ACC112 (cell line): ENCODE measurements at regions not wholly inside any gene's neighbourhood (a gene's known extent, or its start where the extent isn't known, plus 50 kb on each side); places are given as distances from the start of the nearest gene placed in this dataset.
"Not testable (repeated sequence)": the region's sequence is repeated elsewhere in the genome, so short reads cannot be mapped to it uniquely, and the experiment has no call there.

Source experiments
- H2AFZ ChIP-seq: fragments of 200-600 bp; sonication (generic); one replicate; pipeline ENCODE4 v1.6.0; 2017; ENCODE audit warnings: antibody characterized with exemption, low read length; ENCODE audit not compliant: unreplicated experiment
- H3K27ac ChIP-seq: fragments of 200-600 bp; sonication (generic); 2 replicates; pipeline ENCODE4 v1.5.1; 2014; ENCODE audit warnings: low read depth, mild to moderate bottlenecking, antibody characterized with exemption, low read length, moderate library complexity
- H3K27me3 ChIP-seq: fragments of 200-600 bp; sonication (generic); 2 replicates; pipeline ENCODE4 v1.6.1; 2014; ENCODE audit warnings: mild to moderate bottlenecking, antibody characterized with exemption, low read length, moderate library complexity, mixed read lengths; ENCODE audit not compliant: insufficient read depth
- H3K36me3 ChIP-seq: fragments of 200-600 bp; sonication (generic); 2 replicates; pipeline ENCODE4 v1.6.1; 2016; ENCODE audit warnings: mild to moderate bottlenecking, antibody characterized with exemption, low read length, moderate library complexity, mixed read lengths; ENCODE audit not compliant: insufficient read depth
- H3K4me1 ChIP-seq: fragments of 200-600 bp; sonication (generic); one replicate; pipeline ENCODE4 v1.6.1; 2016; ENCODE audit warnings: low read length, mixed read lengths; ENCODE audit not compliant: insufficient read depth, unreplicated experiment, control insufficient read depth
- H3K4me3 ChIP-seq: fragments of 200-600 bp; sonication (generic); 2 replicates; pipeline ENCODE4 v1.5.1; 2014; ENCODE audit warnings: mild to moderate bottlenecking, low read depth, low read length
- H3K79me2 ChIP-seq: fragments of 200-600 bp; sonication (generic); one replicate; pipeline ENCODE4 v1.6.0; 2016; ENCODE audit warnings: low read length; ENCODE audit not compliant: control insufficient read depth, unreplicated experiment, insufficient read depth

DNA sequence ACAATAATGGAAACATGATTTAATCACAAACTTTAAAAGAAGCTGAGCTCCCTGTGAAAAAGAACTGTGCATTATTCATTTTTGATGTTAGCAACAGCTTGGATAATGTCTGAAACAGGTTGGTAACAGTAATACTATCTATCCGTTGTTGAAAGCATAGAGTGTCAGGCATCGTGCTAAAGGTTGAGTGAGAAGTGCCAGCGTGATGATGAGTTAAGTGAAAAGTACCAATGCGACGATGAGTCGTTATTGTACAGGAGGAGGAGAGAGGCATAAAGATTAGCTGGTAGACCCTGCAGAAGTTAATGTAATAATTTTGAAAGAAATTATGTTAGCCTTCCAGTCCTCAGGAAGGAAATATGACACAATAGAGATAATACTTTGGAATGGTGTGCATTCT is 593.6 kb downstream of the MAT2B start:
- Histone ChIP-seq H3K27ac (peak overlapping the region; percentile 52; the same call in 1 of the 2 replicates), H3K27me3 (no peaks in the 10 kb centered on the region), H3K4me3 (no peak overlapping the region), H3K4me1 (peaks cover 10% of the 10 kb centered on the region), H3K79me2 (no peaks in the 10 kb centered on the region), H2AFZ (peak overlapping the region; percentile 16), H3K36me3 (no peaks in the 10 kb centered on the region)

GRCh38 chr5:164115420-164115819 is 610.0 kb downstream of the MAT2B start:
- no peak overlapping the region for H2AFZ ChIP-seq
- no peaks in the 10 kb centered on the region for H3K27me3 ChIP-seq
- H3K36me3 ChIP-seq = no peaks in the 10 kb centered on the region
- no peak overlapping the region for H3K4me3 ChIP-seq
- no peaks in the 10 kb centered on the region for H3K4me1 ChIP-seq
- H3K79me2 ChIP-seq = no peaks in the 10 kb centered on the region
- H3K27ac ChIP-seq = peak overlapping the region; percentile 16; the same call in 1 of the 2 replicates

DNA sequence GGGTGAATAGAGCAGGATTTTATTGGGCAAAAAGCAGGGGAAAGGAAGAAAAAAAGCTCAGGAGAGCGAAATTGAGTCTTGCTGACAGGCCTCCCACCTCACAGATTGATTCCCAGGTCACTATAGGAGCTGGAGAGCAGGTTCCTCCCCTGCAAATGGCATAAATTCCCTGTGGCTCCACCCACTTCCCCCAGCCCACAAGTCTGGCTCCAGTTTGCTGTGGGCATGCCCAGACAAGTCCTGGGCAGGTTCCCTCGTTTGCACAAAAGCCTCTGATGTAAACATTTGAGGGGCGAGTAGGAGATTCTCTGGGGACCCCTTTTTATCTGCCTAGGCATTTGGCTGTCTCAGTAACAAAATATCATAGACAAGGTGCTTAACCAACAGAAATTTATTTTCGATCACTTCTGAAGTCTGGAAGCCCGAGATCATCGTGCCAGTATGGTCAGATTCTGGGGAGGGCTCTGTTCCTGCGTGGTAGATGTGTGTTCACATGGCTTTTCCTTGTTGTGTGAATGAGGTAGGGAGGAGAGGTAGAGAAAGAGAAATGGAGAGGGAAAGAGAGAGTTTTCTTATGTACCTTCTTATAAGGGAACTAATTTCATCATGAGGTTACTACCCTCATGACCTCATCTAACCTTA is 614.5 kb downstream of the MAT2B start:
- Histone ChIP-seq H2AFZ (no peak overlapping the region), H3K4me3 (no peak overlapping the region), H3K27me3 (no peaks in the 10 kb centered on the region), H3K79me2 (no peaks in the 10 kb centered on the region), H3K36me3 (no peaks in the 10 kb centered on the region), H3K4me1 (no peaks in the 10 kb centered on the region), H3K27ac (no peak overlapping the region)

DNA sequence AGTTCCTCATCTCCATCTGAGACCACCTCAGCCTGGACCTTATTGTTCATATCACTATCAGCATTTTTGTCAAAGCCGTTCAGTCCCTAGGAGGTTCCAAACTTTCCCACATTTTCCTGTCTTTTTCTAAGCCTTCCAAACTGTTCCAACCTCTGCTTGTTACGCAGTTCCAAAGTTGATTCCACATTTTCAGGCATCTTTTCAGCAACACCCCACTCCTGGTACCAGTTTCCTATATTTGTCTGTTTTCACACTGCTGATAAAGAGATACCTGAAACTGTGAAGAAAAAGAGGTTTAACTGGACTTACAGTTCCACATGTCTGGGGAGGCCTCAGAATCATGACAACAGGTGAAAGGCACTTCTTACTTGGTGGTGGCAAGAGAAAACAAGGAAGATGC is 622.1 kb downstream of the MAT2B start:
- H3K4me1 ChIP-seq = no peaks in the 10 kb centered on the region
- H3K4me3 ChIP-seq = no peak overlapping the region
- H3K79me2 ChIP-seq = no peaks in the 10 kb centered on the region
- H3K36me3 ChIP-seq = no peaks in the 10 kb centered on the region; the same call in 1 of the 2 replicates
- no peak overlapping the region for H3K27ac ChIP-seq
- H3K27me3 ChIP-seq = no peaks in the 10 kb centered on the region
- H2AFZ ChIP-seq = no peak overlapping the region

DNA sequence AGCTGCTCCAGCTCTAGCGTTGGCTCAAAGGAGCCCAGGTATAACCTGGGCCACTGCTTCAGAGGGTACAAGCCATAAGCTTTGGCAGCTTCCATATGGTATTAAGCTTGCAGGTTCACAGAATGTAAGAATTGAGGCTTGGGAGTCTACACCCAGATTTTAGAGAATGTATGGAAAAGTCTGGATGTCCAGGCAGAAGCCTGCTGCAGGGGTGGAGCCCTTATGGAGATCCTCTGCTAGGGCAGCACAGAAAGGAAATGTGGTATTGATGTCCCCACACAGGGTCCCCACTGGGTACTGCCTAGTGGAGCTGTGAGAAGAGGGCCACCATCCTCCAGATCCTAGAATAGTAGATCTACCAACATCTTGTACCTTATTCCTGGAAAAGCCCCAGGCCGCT is 626.9 kb downstream of the MAT2B start:
- H3K27ac ChIP-seq = no peak overlapping the region
- H3K27me3 ChIP-seq = no peaks in the 10 kb centered on the region
- no peak overlapping the region for H2AFZ ChIP-seq
- H3K79me2 ChIP-seq = no peaks in the 10 kb centered on the region
- H3K4me3 ChIP-seq = no peak overlapping the region
- H3K4me1 ChIP-seq = no peaks in the 10 kb centered on the region
- H3K36me3 ChIP-seq = no peaks in the 10 kb centered on the region; the same call in 1 of the 2 replicates

DNA sequence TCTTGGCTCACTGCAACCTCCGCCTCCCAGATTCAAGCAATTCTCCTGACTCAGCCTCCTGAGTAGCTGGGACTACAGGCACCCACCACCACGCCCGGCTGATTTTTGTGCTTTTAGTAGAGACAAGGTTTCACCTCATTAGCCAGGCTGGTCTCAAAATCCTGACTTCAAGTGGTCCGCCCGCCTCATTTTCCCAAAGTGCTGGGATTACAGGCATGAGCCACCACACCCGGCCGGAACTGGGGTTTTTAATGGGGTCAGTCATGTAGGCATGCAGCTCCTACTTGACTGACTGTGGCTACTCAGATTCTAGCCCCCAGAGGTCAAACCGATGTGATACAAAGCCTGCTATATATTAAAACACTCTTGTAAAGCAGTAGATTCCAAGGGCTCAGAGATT is 631.7 kb downstream of the MAT2B start:
- H3K27ac ChIP-seq = no peak overlapping the region
- no peak overlapping the region for H2AFZ ChIP-seq
- H3K4me1 ChIP-seq = no peaks in the 10 kb centered on the region
- no peaks in the 10 kb centered on the region for H3K36me3 ChIP-seq
- H3K79me2 ChIP-seq = no peaks in the 10 kb centered on the region
- no peak overlapping the region for H3K4me3 ChIP-seq
- H3K27me3 ChIP-seq = no peaks in the 10 kb centered on the region

DNA sequence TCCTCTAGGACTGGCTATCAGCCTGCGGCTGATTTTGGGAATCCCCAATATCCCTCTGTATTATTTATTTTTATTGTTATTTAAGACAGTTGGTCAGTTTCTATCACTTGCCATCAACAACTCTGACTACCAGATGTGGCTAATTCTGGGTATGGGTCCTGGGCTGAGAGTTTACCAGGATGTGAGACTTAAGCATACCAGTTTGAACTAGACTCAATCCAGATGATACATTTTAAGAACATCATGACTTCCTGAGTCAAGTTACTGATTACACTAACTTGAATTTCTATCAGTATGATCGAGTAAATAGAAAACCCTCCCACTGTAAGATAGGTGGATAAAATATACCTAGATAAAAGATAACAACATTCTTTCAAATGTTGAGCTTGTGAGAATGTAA is 634.0 kb downstream of the MAT2B start:
- Histone ChIP-seq H3K27ac (no peak overlapping the region), H3K27me3 (no peaks in the 10 kb centered on the region), H2AFZ (no peak overlapping the region), H3K79me2 (no peaks in the 10 kb centered on the region), H3K36me3 (no peaks in the 10 kb centered on the region), H3K4me1 (no peaks in the 10 kb centered on the region), H3K4me3 (no peak overlapping the region)

- no peaks in the 10 kb centered on the region for H3K36me3 ChIP-seq
- no peaks in the 10 kb centered on the region for H3K27me3 ChIP-seq
- no peak overlapping the region for H3K27ac ChIP-seq
- H3K79me2 ChIP-seq = no peaks in the 10 kb centered on the region
- H3K4me1 ChIP-seq = no peaks in the 10 kb centered on the region
- no peak overlapping the region for H3K4me3 ChIP-seq
- H2AFZ ChIP-seq = no peak overlapping the region
Measured at GRCh38 chr5:164145458-164145857, 640.0 kb downstream of the MAT2B start.

- Histone ChIP-seq H3K27me3 (no peaks in the 10 kb centered on the region), H3K36me3 (no peaks in the 10 kb centered on the region), H3K27ac (no peak overlapping the region), H3K4me1 (no peaks in the 10 kb centered on the region), H3K79me2 (no peaks in the 10 kb centered on the region), H2AFZ (no peak overlapping the region), H3K4me3 (no peak overlapping the region)
Measured at GRCh38 chr5:164146223-164146622, 640.8 kb downstream of the MAT2B start.

- no peak overlapping the region for H3K27ac ChIP-seq
- no peaks in the 10 kb centered on the region for H3K36me3 ChIP-seq
- no peak overlapping the region for H2AFZ ChIP-seq
- no peaks in the 10 kb centered on the region for H3K27me3 ChIP-seq
- H3K4me3 ChIP-seq = no peak overlapping the region
- H3K4me1 ChIP-seq = no peaks in the 10 kb centered on the region
- no peaks in the 10 kb centered on the region for H3K79me2 ChIP-seq
Measured at GRCh38 chr5:164148292-164148691, 642.9 kb downstream of the MAT2B start.

- not testable (repeated sequence) for H3K4me3 ChIP-seq, H3K27me3 ChIP-seq, H3K36me3 ChIP-seq, H3K79me2 ChIP-seq, H2AFZ ChIP-seq, H3K4me1 ChIP-seq, H3K27ac ChIP-seq
Measured at GRCh38 chr5:164152539-164152938, 647.1 kb downstream of the MAT2B start.
